SIG-M5 treated with dmso at 0.1 percent for 504 hours (cell line): ENCODE measurements at regions not wholly inside any gene's neighbourhood (a gene's known extent, or its start where the extent isn't known, plus 50 kb on each side); places are given as distances from the start of the nearest gene placed in this dataset.
"Not testable (repeated sequence)": the region's sequence is repeated elsewhere in the genome, so short reads cannot be mapped to it uniquely, and the experiment has no call there.

Source experiments
- DNase-seq: peaks from one replicate; lab custom pipeline; 2025; ENCODE audit not compliant: unreplicated experiment; lab: John Stamatoyannopoulos, UW

DNA sequence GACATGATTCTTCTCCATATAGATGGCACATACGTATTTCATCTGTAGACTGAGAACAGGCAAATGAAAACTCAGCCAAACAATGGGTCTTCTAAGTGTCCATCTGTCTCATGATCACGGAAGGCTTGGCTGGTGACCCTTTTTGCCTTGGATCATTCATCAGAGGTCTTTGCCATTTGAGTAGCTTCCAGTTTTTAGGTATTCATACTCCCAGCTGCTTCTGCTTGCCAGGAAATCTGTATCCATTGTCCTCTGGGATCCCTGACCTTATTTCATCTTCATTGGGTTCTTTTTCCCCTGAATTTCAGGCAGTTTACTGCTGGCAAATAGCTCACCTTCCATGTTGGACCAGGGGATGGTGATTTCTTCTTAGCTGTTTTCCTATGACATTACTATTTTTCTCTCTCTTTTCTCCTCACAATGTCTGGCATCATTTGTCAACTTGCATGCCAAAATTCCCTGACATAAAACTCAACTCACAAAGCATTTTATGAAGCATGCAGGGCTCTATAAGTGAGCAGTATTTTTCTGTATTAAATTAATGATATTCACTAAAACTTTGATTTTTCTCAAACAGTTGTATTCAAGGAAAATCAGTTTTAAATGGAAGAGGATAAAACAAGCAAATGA, 241.2 kb downstream of the DNAJB9 start:
- DNase-seq = no peak

DNA sequence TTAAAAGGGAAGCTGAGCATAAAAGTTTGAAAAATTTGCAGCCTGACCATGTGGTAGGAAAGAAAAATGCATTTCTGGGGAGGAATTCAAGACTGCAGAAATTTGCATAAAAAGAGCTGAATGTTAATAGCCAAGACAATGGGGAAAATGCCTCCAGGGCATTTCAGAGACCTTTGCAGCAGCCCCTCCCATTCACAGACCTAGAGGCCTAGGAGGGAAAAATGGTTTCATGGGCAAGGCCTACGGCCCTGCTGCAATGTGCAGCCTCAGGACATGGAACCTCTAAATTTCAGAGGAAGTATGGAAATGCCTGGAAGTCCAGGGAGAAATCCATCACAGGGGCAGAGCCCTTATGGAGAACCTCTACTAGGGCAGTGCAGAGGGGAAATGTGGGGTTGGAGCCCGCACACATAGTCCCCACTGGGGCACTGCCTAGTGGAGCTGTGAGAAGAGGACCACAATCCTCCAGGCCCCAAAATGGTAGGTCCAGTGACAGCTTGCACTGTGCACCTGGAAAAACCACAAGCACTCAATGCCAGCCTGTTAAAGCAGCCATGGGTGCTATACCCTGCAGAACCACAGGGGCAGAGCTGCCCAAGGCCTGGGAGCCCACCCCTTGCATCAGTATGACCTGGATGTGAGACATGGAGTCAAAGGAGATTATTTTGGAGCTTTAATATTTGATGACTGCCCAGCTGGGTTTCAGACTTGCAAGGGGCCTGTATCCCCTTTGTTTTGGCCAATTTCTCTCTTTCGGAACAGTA, 243.8 kb downstream of the DNAJB9 start:
- no peak for DNase-seq

DNA sequence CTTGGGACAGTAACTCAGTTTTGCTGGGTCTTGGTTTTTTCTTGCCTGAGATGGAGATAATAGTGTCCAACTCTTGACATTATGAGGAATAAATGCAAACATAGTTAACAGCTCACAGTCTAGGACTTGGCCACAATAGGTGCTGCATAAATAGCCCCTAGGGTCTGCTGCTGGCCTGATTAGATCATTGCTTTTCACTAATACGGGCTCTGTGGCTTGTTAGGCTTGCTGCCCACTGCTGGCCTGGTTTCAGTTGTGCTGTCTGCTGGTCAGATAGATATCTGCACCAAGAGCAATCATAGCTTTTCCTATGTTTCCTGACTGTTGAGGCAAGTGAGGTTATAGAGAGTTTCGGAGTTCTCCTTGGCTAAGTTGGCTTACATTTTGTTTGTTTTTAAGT, 246.1 kb downstream of the DNAJB9 start:
- DNase-seq = no peak

DNA sequence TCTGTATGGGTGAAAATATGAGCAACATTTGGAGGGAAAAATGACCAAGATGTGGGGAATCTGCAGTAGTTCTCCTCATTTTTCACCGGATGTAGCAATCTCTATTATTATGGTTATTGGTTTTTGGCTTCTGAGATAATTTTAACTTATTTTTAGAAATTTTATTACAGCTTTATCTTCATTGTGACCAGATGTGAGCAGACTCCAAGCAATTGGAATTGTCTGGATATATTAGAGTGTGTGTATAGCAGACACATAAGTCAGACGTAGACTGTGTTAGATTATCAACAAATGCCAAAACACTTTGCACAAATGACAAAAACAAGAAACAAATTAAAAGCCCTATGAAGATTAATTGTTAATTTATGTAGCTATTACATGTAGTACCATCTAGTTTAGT, 249.1 kb downstream of the DNAJB9 start:
- DNase-seq = no peak

DNA sequence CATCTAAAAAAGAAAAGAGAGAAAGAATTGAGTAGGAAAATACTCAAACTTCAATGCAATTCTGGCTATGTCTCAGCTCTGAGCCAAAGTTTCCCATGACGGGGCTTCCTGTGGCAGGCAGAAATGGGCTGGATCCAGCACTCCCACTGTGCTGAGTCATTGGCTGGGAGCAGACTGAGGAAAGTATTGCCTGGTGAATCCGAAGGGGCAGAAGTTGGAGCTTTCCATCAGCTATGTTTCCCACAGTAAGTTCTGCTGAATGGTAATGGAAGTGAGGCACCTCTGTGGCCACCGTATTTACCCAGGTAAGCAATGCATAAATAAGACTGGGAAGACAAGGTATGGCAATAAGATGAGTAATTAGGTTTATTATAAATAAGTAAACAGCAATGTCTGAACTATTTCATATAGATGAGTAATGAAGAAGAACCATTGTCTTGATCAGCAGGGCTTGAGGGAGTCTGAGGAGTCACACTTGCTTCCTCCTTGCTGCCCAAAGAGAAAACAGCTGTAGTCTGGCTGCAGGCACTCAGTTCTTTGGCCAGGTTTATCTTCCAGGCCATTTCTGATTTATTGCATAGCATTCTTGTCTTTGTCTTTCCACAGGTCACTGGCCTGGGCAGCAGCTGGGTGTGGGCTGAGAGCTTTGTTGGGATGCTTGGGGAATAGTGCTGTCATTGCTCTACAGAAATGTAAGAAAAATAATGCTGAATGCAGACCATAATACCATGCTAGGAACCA, 255.3 kb downstream of the DNAJB9 start:
- DNase-seq = no peak

DNA sequence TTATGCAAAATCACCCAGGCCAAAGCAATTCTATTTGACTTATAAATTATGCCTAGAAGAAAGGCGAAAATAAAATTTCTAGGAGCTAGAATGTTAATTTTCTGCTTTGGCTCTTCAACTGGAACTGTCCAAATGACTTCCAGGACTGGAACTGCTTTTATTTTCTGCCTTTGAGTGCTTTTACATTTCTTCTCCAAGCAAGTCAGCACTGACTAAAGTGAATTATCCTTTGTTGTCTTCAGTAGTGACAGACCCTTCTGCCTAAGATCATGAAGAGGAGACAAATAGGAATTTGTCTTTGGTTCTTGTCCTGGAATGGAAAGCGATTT, 255.9 kb downstream of the DNAJB9 start:
- no peak for DNase-seq

DNA sequence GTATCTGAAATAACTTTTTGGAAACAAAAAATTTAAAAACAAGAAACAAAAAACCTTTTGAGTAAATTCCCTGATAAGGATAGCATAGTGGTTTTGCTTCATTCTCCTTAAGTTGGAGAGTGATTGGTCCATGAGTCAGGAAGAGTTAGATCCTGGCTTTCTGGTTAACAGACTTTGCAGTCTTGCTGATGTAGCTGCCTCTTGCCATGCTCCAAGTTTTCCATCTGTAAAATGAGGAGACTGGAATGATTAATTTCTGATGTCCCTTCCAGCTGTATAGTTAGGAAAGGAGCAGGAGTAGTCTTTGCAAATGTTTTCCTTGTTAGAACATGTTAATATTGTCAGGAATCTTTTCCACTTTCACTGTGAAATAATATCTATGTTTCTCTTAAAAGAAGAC, 266.6 kb downstream of the DNAJB9 start:
- no peak for DNase-seq

DNA sequence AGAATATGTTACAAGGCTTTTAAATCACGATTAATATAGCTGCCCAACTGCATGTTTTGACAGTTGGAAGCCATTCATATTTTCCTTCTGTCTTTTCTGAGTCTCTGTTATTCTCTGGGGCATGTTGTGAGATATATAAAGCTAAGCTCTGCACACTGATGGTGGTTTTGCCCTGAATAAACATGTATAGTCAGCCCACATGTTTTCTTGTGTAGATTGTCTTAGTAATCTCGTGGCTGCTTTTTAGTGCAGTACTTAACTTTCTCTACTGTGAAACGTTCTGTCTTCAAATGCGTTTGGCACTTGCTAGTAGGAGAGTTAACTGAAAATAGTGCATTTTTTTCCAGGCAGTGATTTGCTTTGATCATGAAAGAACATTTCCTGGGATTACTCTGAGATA, 268.5 kb downstream of the DNAJB9 start:
- DNase-seq = no peak

DNA sequence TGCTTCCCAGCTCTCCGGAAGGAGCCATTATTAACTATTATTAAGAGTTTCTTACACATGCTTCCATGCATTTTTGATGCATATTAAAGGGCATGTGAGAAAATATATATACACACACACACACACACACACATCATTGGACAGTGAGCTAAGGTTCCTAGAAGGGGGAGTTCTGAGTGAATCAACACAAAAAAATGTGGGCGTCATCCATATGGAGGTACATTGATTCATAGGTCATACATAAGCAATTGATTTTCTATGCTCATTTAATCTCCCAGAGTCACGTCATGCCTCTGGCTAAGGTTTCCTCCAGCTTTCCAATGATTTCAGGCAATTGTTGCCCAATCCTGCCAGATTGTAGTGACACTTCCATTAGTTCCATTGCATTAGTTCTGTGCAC, 269.4 kb downstream of the DNAJB9 start:
- no peak for DNase-seq

DNA sequence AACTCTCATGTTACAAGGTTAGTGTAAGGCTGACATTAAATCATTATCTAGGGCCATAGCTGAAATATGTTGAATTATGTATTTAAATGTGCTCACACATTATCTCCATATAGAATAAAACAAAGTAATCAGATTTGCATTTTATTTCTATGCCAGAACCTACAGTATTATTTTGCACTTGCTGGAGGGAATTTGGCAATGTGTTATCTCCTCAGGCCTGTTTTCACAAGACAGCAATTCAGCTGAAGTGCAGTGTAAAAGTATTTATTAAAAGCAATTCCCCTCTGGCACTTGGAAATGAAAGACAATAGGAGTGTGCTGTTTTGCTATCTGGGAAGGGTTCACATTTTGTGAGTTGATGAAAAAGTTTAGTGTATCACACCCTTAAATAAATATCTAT, 276.3 kb downstream of the DNAJB9 start:
- DNase-seq = no peak

DNA sequence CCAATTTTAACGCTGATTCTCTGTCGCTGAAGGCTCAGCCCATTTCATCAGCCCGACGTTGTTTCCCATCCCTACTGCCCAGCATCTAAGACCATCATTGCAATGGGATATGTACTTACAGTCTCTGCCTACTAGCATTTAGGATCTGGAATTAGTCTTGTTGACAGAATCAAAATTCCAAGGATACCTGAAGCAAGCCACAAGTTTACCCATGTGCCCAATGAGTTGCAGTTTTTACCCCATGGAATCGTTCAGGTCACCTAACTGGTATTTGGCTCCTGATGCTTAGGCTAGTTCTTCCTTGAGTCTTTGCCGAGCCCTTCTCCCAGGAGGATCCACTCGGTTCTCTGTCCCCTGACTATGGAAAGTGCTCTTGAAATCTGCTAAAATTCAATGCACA, 276.8 kb downstream of the DNAJB9 start:
- no peak for DNase-seq

DNA sequence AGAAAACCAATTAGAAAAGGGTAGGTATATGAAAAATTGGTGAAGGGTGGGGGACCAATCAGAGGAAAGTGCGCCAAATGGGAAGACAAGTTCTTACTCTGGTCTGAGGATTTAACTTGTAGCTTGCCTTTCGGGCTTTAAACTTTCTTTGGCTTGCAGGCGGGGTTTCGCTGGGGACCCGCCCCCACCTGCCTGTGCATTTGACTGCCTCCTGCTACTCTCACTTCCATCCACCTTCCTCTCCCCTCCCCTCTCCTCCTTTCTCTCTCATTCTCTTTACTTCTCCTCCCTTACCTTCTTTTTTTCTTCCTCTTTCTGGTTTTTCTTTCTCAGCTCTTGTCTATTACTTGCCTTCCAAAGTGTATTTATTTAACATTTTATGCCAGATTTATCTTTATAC, 278.8 kb downstream of the DNAJB9 start:
- no peak for DNase-seq

DNA sequence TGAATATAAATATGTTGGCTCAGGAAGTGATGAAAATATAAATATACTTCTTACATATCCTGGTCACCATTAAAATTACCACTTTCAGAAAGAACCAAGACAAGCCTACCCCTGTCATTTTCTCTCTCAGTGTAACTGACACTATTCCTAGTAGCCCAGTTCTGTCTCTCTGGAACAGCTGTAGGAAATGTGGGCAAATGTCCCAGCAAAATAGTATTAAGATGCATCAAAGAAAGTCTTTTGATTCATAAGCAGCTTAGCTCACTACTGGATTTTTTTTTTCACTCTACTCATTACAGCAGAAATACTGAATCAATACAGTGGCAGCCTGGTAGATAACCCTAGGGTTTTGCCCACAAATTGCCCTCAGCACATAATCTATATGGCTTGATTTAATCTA, 290.9 kb downstream of the DNAJB9 start:
- no peak for DNase-seq

DNA sequence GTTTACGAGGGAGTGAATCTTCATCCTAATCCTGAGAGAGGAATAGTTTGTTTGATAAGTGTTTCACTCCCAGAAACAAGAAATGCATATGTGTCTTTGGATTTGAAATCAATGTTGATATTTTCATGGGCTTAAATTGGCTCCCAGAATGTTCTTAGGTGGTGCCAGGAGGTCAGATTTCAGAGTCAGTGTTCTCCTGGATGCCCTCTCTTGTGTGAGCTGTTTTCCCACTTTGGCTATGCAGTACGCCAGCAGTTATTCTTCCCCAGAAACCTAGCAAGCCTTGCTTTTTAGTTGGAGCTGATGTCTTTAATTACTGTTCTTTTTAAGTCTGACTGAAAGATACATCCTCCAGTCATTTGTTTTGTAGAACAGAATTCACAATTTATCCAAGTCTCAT, 291.4 kb downstream of the DNAJB9 start:
- no peak for DNase-seq

DNA sequence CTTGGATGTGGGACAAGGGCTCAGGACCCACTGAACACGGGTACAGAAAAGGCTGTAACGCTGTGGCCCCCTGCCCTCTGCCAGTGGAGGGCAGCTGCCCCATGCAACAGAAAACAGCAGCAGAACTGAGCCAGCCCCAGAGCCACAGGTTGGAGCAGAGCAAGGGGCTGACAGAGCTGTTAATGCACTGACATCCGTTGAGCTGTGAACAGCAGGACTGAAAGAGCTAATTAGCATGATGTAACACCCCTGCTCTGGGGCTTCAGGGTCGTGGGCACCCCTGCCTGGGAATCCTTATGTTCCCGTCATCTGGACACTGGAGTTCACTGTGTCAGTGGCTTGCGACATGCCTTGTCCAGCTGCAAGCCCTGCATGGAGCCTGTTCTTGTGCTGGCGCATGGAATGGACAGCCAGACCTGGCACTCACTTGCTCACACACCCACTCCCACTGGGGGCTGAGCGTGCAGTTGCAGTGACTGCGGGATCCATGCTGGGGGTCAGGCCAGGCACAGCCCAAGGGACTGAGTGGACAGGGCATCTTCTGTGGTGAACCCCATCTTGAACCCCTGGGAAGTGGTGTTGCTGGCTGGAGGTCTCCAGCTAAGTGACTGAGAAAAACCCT, 293.7 kb downstream of the DNAJB9 start:
- no peak for DNase-seq

DNA sequence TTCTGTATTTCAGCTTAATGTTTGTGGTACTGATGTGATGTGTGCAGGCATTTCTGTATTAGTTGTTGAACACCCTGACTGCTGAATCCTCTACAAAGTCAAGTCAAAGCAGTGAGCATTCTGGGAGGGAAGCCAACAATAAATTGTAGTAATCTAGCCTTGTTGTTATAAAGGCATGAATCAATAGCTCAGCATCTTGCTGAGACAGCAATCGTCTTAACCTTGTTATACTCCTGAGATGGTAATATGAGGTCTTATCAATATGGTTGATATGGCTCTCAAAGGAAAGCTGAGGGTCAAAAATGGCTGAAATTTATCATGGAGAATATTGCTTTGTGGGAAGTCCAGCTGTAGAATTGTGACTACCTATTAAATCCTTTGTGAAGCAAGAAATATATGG, 299.4 kb downstream of the DNAJB9 start:
- no peak for DNase-seq

DNA sequence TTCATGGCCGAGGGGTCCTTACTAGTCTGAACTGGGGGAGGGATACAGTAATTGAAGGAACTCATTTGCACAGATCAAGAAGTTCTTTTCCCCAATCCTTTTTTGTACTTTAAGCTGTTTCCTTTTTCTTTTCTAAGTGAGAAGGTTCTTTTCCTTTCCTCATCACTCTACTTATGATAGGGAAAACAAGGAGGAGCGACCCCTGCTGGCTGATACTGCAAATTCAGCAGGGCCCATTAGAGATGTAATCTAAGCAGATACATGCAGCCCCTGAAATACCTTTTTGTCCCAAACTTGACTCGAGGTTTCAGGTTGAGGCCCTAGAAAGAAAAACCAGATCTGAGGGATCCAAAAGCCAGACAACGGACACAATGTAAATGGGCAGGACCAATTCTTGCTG, 305.5 kb downstream of the DNAJB9 start:
- peak; percentile 11 for DNase-seq

DNA sequence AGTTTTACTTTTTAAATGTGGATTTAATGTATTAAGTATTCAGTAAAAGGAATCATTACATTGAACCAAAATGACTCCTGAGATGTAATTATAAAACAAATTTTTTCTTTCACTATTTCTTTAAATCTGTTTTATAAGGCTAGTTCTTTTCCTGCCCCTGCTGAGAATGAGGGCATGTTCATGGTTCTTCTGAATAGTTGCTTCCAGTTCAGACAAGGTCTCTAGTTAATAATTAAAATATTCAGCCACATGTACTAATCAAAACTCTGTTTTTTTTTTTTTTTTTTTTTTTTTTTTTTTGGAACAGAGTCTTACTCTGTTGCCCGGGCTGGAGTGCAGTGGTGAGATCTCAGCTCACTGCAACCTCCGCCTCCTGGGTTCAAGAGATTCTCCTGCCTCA, 321.2 kb downstream of the DNAJB9 start:
- DNase-seq = no peak

DNA sequence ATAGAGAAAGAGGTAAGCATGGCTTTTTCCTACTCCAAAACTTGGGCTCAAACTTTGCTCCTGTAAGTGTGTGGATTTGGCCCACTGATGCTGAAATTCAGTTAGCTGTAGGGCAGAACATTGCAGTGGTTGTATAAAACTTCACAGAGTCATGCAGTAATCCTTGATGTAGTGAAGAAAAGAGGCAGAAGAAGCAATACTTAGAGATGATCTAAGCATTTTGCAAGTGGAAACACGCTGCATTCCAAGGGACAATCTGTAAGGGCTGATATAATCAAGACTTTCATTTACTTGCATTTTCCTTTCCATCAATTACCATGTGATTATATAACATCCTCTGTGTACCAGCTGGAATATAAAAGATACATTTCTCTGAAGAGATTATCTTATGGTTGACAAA, 338.8 kb downstream of the DNAJB9 start:
- DNase-seq = no peak

DNA sequence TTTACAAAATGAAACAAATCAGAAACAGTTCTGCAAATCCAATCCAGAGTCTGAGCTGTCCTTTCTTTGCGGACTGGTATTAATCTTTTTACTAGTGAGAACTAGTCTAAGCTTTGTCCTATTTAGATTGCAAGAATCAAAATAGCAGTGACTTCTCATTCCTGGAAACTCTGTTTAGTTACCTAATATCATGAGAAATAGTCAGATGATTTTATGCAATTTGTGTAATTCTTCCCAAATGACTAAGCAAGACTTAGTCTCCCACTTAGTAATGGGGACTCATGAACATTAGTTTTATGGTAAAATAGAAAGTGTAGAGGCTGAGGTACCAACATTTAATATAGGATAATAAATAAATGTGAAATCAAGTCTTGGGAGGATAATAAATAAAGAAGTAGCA, 341.3 kb downstream of the DNAJB9 start:
- no peak for DNase-seq

DNA sequence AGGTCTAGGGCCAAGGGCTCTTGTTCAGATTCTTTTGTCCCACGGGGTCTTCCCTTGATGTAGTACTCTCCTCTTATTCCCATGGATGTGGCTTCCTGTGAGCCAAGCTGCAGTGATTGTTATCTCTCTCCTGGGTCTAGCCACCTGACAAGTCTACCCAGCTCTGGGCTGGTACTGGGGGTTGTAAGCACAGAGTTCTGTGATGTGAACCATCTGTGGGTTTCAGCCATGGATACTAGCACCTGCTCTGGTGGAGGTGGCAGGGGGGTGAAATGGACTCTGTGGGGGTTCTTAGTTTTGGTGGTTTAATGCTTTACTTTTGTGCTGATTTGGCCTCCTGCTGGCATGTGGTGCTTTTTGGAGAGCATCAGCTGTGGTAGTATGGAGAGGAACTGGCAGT, 350.8 kb downstream of the DNAJB9 start:
- DNase-seq = no peak

DNA sequence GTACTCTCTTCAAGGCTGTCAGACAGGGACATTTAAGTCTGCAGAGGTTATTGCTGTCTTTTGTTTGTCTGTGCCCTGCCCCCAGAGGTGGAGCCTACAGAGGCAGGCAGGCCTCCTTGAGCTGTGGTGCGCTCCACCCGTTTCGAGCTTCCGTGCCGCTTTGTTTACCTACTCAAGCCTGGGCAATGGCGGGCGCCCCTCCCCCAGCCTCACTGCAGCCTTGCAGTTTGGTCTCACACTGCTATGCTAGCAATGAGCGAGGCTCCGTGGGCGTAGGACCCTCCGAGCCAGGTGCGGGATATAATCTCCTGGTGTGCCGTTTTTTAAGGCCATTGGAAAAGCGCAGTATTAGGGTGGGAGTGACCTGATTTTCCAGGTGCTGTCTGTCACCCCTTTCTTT, 373.4 kb downstream of the DNAJB9 start:
- DNase-seq = not testable (repeated sequence)
